GM10266 (cell line): ENCODE measurements at regions not wholly inside any gene's neighbourhood (a gene's known extent, or its start where the extent isn't known, plus 50 kb on each side); places are given as distances from the start of the nearest gene placed in this dataset.
"Not testable (repeated sequence)": the region's sequence is repeated elsewhere in the genome, so short reads cannot be mapped to it uniquely, and the experiment has no call there.

Experiments used
- DNase-seq: peaks from one replicate; pipeline ENCODE4 v3.0.0; 2012; ENCODE audit errors: extremely low spot score
- CTCF ChIP-seq: IDR thresholded peaks from 2 replicates; pipeline ENCODE4 v1.5.1; 2012; ENCODE audit warnings: mild to moderate bottlenecking, low read depth; ENCODE audit not compliant: control insufficient read depth, insufficient read depth; ENCODE audit errors: missing control alignments

- DNase-seq = no peak
- no peak for TF ChIP-seq CTCF
Measured at GRCh38 chr18:22063672-22064071, 105.7 kb upstream of the GATA6 start.

GRCh38 chr18:22064581-22064980, 104.8 kb upstream of the GATA6 start:
- TF ChIP-seq CTCF = no peak
- DNase-seq = no peak

- no peak for TF ChIP-seq CTCF
- DNase-seq = no peak
Measured at GRCh38 chr18:22065311-22065710, 104.1 kb upstream of the GATA6 start.

- TF ChIP-seq CTCF = no peak
- no peak for DNase-seq
Measured at GRCh38 chr18:22066083-22066485, 103.3 kb upstream of the GATA6 start.

GRCh38 chr18:22067109-22067508, 102.3 kb upstream of the GATA6 start:
- DNase-seq = no peak
- TF ChIP-seq CTCF = no peak

- TF ChIP-seq CTCF = no peak
- no peak for DNase-seq
Measured at GRCh38 chr18:22067682-22068081, 101.7 kb upstream of the GATA6 start.

GRCh38 chr18:22068784-22069183, 100.6 kb upstream of the GATA6 start:
- not testable (repeated sequence) for DNase-seq

- TF ChIP-seq CTCF = no peak
- DNase-seq = no peak
Measured at GRCh38 chr18:22069916-22070315, 99.5 kb upstream of the GATA6 start.
